HG02885 (cell line): ENCODE measurements at regions not wholly inside any gene's neighbourhood (a gene's known extent, or its start where the extent isn't known, plus 50 kb on each side); places are given as distances from the start of the nearest gene placed in this dataset.

Experiments used
- ATAC-seq: cut with Tn5 transposase; IDR thresholded peaks from one replicate; pipeline ENCODE4 v1.9.1; 2021; ENCODE audit warnings: mild to moderate bottlenecking; ENCODE audit not compliant: unreplicated experiment, poor library complexity

DNA sequence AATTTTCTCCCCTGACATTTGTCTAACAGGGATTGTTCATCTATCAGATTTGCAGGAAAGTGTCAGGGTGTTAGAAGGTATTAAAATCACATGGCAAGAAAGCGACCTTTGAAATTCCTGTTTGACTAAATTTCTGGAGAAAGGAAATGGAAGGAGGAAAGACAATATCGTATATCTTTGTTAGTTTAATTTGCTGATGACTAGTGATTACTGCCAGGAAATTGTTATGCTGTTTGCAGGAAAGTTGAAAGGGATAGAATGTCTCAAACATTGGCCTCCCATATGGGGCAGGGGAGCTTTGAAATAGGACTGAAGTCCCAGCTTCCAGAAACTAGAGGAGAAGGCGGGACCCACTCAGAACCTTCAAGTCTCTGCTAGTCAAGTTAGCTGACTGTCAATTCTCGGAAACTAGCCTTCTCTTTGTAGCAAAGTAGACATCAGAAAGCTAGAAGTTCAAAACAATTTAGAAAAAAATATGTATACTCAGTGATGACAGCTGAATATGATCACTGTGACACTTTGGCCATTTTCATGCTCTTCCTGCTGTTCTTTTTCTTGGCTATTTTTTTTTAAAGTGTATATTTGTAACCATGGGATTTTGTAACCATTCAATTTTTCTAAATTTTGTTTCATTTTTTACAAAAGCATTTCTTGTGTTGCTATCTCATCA, 53.4 kb upstream of the RALGAPA2 start:
- ATAC-seq, result no peak

DNA sequence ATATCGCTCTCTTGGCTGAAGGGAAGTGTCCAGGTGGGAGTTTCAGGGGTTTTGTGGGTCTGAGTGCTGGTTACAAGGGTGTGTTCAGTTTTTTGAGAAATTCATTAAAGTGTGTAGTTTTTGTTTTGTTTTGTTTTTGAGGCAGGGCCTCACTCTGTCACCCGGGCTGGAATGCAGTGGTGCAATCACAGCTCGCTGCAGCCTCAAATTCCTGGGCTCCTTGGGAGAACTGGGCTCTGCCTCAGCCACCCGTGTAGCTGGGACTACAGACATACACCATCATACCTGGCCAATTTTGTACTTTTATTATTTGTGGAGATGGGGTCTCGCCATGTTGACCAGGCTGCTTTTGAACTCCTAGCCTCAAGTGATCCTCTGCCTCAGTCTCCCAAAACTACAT, 51.2 kb upstream of the RALGAPA2 start:
- no peak for ATAC-seq
